Lung (tissue), 11 donors: ENCODE measurements at regions not wholly inside any gene's neighbourhood (a gene's known extent, or its start where the extent isn't known, plus 50 kb on each side); places are given as distances from the start of the nearest gene placed in this dataset.

ENCODE experiments used
- ATAC-seq: fragments of 200-7000 bp; cut with Tn5 transposase; one replicate; pipeline ENCODE4 v1.9.1; 2020; ENCODE audit warnings: moderate number of reproducible peaks; ENCODE audit not compliant: insufficient read depth, low FRiP score
- DNase-seq, 3 donors: peaks; one replicate each; pipeline ENCODE4 v3.0.0-alpha.2; 2013 to 2017
- H3K27ac ChIP-seq, 2 donors: one replicate each; pipeline ENCODE4 v1.5.1; 2013; ENCODE audit warnings: mild to moderate bottlenecking in 2 of 2, moderate library complexity in 2 of 2, control low read depth in 1 of 2, inconsistent platforms in 1 of 2, low read depth in 1 of 2, low read length in 1 of 2
- H3K27me3 ChIP-seq, 3 donors: one replicate each; pipeline ENCODE4 v1.5.1; 2013; ENCODE audit warnings: low read length in 2 of 3; ENCODE audit not compliant: control insufficient read depth in 3 of 3, insufficient read depth in 3 of 3
- H3K36me3 ChIP-seq, 4 donors: one replicate each; pipeline ENCODE4 v1.5.1; 2013; ENCODE audit warnings: low read length in 4 of 4, mild to moderate bottlenecking in 1 of 4, moderate library complexity in 1 of 4; ENCODE audit not compliant: control insufficient read depth in 4 of 4, insufficient read depth in 4 of 4
- H3K4me1 ChIP-seq, 5 donors: one replicate each; pipeline ENCODE4 v1.5.1; 2013; ENCODE audit warnings: low read length in 5 of 5, mild to moderate bottlenecking in 2 of 5, moderate library complexity in 1 of 5; ENCODE audit not compliant: control insufficient read depth in 5 of 5, insufficient read depth in 5 of 5
- H3K4me3 ChIP-seq: one replicate; pipeline ENCODE4 v1.5.1; 2013; ENCODE audit warnings: mild to moderate bottlenecking, control low read depth, moderate library complexity
- H3K9ac ChIP-seq, 2 donors: one replicate each; pipeline ENCODE4 v1.5.1; 2013; ENCODE audit warnings: low read length in 2 of 2, control low read depth in 1 of 2; ENCODE audit not compliant: insufficient read depth in 1 of 2
- H3K9me3 ChIP-seq, 4 donors: one replicate each; pipeline ENCODE4 v1.5.1; 2013; ENCODE audit warnings: low read length in 3 of 4, mild to moderate bottlenecking in 1 of 4, moderate library complexity in 1 of 4; ENCODE audit not compliant: control insufficient read depth in 4 of 4, insufficient read depth in 3 of 4
- WGBS, 2 donors: extraction: QIAGEN DNeasy Blood & Tissue Kit; methylation state at CpG; one replicate each; pipeline ENCODE4 v1.1.7; 2013; 5-methylcytosine and 5-hydroxymethylcytosine counted together
- TF ChIP-seq, protein P1 (sequence below): IDR thresholded peaks from 2 replicates; pipeline ENCODE4 v1.5.1; 2012; ENCODE audit warnings: mild to moderate bottlenecking; ENCODE audit errors: control extremely low read depth, extremely low read depth
- donor health status: control.
- donor health status: control.
- donor health status: Bipolar disorder and iron deficiency.
- donor health status: healthy.
- donor health status: DM: yes; HTN: yes; CAD: no.

DNA sequence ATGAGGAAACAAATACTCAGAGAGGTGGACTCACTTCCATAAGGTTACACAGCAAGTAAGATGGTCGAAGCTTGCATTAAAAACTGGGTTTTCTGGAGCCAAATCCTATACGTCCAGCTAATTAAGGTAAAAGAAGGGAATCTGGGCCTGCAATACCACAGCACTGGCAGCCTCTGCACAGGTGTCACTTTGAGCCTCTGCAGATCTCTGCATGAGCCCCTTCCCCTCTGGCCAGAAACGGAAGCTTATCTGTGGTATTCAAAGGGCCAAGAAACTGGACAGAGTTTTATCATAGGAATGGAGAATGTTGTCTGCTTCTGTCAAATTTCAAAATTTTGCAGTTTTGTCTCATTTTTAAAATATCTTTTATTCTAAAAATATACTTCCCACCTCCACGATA, 76.1 kb downstream of the OSR1 start:
- Histone ChIP-seq H3K9ac (no peak overlapping the region), H3K27me3 (no peaks in the 10 kb centered on the region), H3K27ac (no peak overlapping the region), H3K36me3 (no peaks in the 10 kb centered on the region), H3K4me1 (no peaks in the 10 kb centered on the region), H3K9me3 (peaks cover 0 to 9% (median 0%) of the 10 kb centered on the region in 4 donors), H3K4me3 (no peak overlapping the region)
- WGBS, 2 donors = 93% methylated on average over 4 of the region's 4 CpGs
- no peak for ATAC-seq
- TF ChIP-seq, protein P1, sequence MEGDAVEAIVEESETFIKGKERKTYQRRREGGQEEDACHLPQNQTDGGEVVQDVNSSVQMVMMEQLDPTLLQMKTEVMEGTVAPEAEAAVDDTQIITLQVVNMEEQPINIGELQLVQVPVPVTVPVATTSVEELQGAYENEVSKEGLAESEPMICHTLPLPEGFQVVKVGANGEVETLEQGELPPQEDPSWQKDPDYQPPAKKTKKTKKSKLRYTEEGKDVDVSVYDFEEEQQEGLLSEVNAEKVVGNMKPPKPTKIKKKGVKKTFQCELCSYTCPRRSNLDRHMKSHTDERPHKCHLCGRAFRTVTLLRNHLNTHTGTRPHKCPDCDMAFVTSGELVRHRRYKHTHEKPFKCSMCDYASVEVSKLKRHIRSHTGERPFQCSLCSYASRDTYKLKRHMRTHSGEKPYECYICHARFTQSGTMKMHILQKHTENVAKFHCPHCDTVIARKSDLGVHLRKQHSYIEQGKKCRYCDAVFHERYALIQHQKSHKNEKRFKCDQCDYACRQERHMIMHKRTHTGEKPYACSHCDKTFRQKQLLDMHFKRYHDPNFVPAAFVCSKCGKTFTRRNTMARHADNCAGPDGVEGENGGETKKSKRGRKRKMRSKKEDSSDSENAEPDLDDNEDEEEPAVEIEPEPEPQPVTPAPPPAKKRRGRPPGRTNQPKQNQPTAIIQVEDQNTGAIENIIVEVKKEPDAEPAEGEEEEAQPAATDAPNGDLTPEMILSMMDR = no peak
- DNase-seq = no peak

DNA sequence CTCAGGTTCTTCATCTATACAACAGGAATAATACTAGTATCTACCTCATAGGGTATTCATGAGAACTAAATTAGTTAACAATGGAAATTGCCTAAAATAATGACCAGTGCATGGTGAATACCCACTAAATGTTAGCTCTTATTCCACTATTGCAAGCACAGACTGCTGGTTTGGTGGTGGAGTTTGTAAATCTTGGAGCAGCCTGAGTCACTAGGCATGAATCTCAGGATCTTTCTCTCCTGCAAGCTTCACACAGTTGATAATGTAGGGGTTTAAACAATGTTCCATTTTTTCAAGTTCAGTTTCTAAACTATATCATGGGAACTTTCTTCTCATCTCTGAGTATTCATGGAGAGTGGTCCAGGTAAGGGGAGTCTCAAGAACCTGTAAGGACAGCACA, 84.0 kb downstream of the OSR1 start:
- TF ChIP-seq, protein P1 = no peak
- H3K4me3 ChIP-seq = no peak overlapping the region
- peaks cover 0 to 7% (median 0%) of the 10 kb centered on the region in 4 donors for H3K9me3 ChIP-seq
- no peaks in the 10 kb centered on the region for H3K36me3 ChIP-seq
- H3K9ac ChIP-seq = no peak overlapping the region
- H3K27me3 ChIP-seq = no peaks in the 10 kb centered on the region
- no peak for ATAC-seq
- no peak overlapping the region for H3K27ac ChIP-seq
- no peak for DNase-seq
- H3K4me1 ChIP-seq = no peaks in the 10 kb centered on the region

DNA sequence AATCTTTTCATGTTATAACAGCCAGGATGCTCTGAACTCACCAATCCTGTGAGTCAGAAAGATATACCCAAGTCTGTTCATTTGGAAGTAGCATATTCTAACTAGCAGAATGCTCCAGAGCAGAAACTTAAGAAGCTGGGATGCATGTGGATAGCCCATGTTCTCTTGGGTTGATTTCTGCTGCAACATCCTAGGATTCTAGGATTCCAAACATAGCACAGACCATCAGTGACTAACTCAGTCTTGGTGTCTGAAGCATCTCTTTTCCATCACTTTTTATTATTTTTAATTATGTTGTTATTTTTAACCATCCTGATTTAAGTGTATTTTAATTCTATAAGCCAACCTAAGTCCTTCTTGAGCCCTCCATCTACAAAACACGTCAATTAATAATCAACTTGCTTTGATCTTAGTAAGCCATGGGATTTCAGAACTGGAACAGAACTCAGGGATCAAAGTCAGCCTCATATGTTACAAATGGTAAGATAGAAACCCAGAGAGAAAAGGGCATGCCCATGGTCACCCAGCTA, 85.4 kb downstream of the OSR1 start:
- Histone ChIP-seq H3K27me3 (no peaks in the 10 kb centered on the region), H3K4me3 (no peak overlapping the region), H3K9ac (no peak overlapping the region), H3K4me1 (no peaks in the 10 kb centered on the region), H3K36me3 (no peaks in the 10 kb centered on the region), H3K9me3 (peaks cover 0 to 2% (median 0%) of the 10 kb centered on the region in 4 donors), H3K27ac (no peak overlapping the region)
- TF ChIP-seq, protein P1 = no peak
- 94 to 96% methylated on average over 1 of the region's 1 CpG for WGBS, 2 donors
- no peak for ATAC-seq
- no peak for DNase-seq

DNA sequence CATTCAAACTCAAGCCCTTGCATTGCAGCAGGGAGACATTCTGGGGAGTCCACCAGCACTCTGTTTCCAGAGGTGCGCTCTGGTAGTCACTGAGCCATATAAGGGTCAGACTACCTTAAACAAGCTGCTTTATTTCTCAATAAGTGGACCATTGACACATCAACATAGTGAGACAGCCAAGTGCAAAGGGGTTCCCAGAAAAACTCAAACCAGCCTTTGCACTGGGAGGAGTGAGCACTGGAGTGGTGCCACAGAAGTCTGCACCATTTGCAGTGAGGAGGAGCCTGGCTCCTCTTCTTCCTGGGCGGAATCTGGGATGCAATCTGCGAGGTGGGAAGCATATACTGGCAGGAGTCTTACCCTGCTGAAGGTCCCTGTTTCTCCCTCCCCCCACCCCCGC, 86.4 kb downstream of the OSR1 start:
- no peaks in the 10 kb centered on the region for H3K27me3 ChIP-seq
- ATAC-seq = no peak
- no peak for DNase-seq
- H3K9ac ChIP-seq = no peak overlapping the region
- no peaks in the 10 kb centered on the region for H3K36me3 ChIP-seq
- no peaks in the 10 kb centered on the region for H3K9me3 ChIP-seq
- 67 to 87% methylated on average over 4 of the region's 4 CpGs for WGBS, 2 donors
- H3K4me1 ChIP-seq = no peaks in the 10 kb centered on the region
- no peak overlapping the region for H3K27ac ChIP-seq
- TF ChIP-seq, protein P1 = no peak
- H3K4me3 ChIP-seq = no peak overlapping the region
